Endothelial cell of umbilical vein (primary cell): ENCODE measurements at regions not wholly inside any gene's neighbourhood (a gene's known extent, or its start where the extent isn't known, plus 50 kb on each side); places are given as distances from the start of the nearest gene placed in this dataset.
A peak's percentile ranks its signal among the peaks of the same experiment; 100 is the strongest.

Experiments
- BruUV-seq: library from RNA; stranded (reverse); fragments of 400-500 nt; replicated peaks from 2 replicates; lab custom pipeline; 2021; lab: Mats Ljungman, UMichigan
- CTCF ChIA-PET: fragments of 300-600, 350-600 bp; sonication (Branson Sonifier 250); formaldehyde crosslinking; loops from one replicate; lab custom pipeline; 2021; ENCODE audit warnings: antibody characterized with exemption, inconsistent platforms; lab: Charles Lee
- POLR2A ChIA-PET: fragments of 300-600, 350-600 bp; sonication (Branson Sonifier 250); formaldehyde crosslinking; loops from one replicate; lab custom pipeline; 2021; ENCODE audit warnings: antibody characterized with exemption, inconsistent platforms; lab: Charles Lee
- DNase-seq: peaks from one replicate; pipeline ENCODE4 v3.0.0-alpha.2; 2011; ENCODE audit warnings: low read depth, low spot score
- FAIRE-seq: peaks from 2 replicates; lab custom pipeline; 2011; peaks lifted over from hg19 to GRCh38; lab: Jason Lieb, UNC
- H2AFZ ChIP-seq: 2 replicates; pipeline ENCODE4 v1.6.0; 2012; ENCODE audit warnings: low read depth, low read length, control low read depth, inconsistent platforms
- H3K27ac ChIP-seq: 2 replicates; pipeline ENCODE4 v1.5.1; 2011; ENCODE audit warnings: low read depth, mild to moderate bottlenecking, control low read depth, low read length, moderate library complexity; ENCODE audit not compliant: insufficient read depth
- H3K27me3 ChIP-seq, 2 experiments: 2 replicates each; pipeline versions ENCODE4 v1.6.0 to v1.6.1; 2011; ENCODE audit warnings: low read length in 2 of 2, mixed read lengths in 1 of 2; ENCODE audit not compliant: control insufficient read depth in 2 of 2, insufficient read depth in 2 of 2
- H3K36me3 ChIP-seq, 2 experiments: 2 replicates in 1 of 2; 3 replicates in 1 of 2; pipeline ENCODE4 v1.5.1; 2011; ENCODE audit warnings: low read length in 2 of 2, mild to moderate bottlenecking in 1 of 2, moderate library complexity in 1 of 2; ENCODE audit not compliant: control insufficient read depth in 2 of 2, insufficient read depth in 2 of 2; ENCODE audit errors: extremely low read depth in 1 of 2
- H3K4me1 ChIP-seq: 3 replicates; pipeline ENCODE4 v1.5.1; 2011; ENCODE audit warnings: mild to moderate bottlenecking, low read length; ENCODE audit not compliant: control insufficient read depth, insufficient read depth; ENCODE audit errors: extremely low read depth
- H3K4me2 ChIP-seq: 2 replicates; pipeline ENCODE4 v1.6.1; 2011; ENCODE audit warnings: low read length, control low read depth, mixed read lengths; ENCODE audit not compliant: insufficient read depth
- H3K4me3 ChIP-seq, 3 experiments: fragments of 200-600 bp in 1 of 3; sonication (generic), shearing (Covaris generic) in 1 of 3; replicated peaks in 1 of 3; 2 replicates each; pipeline ENCODE4 v1.5.1; 2011 to 2016; ENCODE audit warnings: control low read depth in 3 of 3, low read length in 3 of 3, mild to moderate bottlenecking in 2 of 3, inconsistent platforms in 1 of 3, low read depth in 1 of 3, moderate library complexity in 1 of 3; ENCODE audit not compliant: insufficient read depth in 1 of 3
- H3K79me2 ChIP-seq: 2 replicates; pipeline ENCODE4 v1.6.0; 2012; ENCODE audit warnings: low read length, inconsistent platforms; ENCODE audit not compliant: control insufficient read depth, insufficient read depth
- H3K9ac ChIP-seq: replicated peaks from 2 replicates; pipeline ENCODE3; 2011; ENCODE audit warnings: low read length, control low read depth; ENCODE audit not compliant: insufficient read depth; ENCODE audit errors: extremely low read depth
- H3K9me1 ChIP-seq: replicated peaks from 3 replicates; pipeline ENCODE4 v1.6.0; 2011; ENCODE audit warnings: mild to moderate bottlenecking, low read length; ENCODE audit not compliant: control insufficient read depth, insufficient read depth; ENCODE audit errors: extremely low read depth
- H3K9me3 ChIP-seq: replicated peaks from 2 replicates; pipeline ENCODE4 v1.5.1; 2012; ENCODE audit warnings: low read length, inconsistent platforms; ENCODE audit not compliant: control insufficient read depth, insufficient read depth
- H4K20me1 ChIP-seq: replicated peaks from 2 replicates; pipeline ENCODE3; 2011; ENCODE audit warnings: mild to moderate bottlenecking, low read length; ENCODE audit not compliant: control insufficient read depth, insufficient read depth; ENCODE audit errors: extremely low read depth
- EZH2 ChIP-seq: IDR thresholded peaks from 2 replicates; pipeline ENCODE4 v1.6.1; 2012; ENCODE audit warnings: borderline replicate concordance, low read depth, mild to moderate bottlenecking, moderate library complexity, low read length, inconsistent platforms; ENCODE audit not compliant: severe bottlenecking
- FOS ChIP-seq: IDR thresholded peaks from 2 replicates; pipeline ENCODE4 v1.6.1; 2011; ENCODE audit warnings: mild to moderate bottlenecking, low read length, moderate library complexity, borderline replicate concordance; ENCODE audit not compliant: insufficient read depth
- GATA2 ChIP-seq: IDR thresholded peaks from 2 replicates; pipeline ENCODE4 v1.7.0; 2011; ENCODE audit warnings: low read depth, mild to moderate bottlenecking, moderate library complexity, mixed read lengths, low read length; ENCODE audit not compliant: insufficient read length, insufficient read depth
- JUN ChIP-seq: IDR thresholded peaks from 2 replicates; pipeline ENCODE4 v1.6.1; 2011; ENCODE audit warnings: borderline replicate concordance, low read depth; ENCODE audit not compliant: insufficient read length, insufficient read depth
- MYC ChIP-seq: IDR thresholded peaks from one replicate; pipeline ENCODE4 v1.6.1; 2011; ENCODE audit warnings: mild to moderate bottlenecking, low read depth, low read length
- POLR2A ChIP-seq: IDR thresholded peaks from 2 replicates; pipeline ENCODE4 v1.6.1; 2012; ENCODE audit warnings: low read depth, mild to moderate bottlenecking, control low read depth, low read length
- POLR2AphosphoS5 ChIP-seq: IDR thresholded peaks from 2 replicates; pipeline ENCODE4 v1.6.1; 2012; ENCODE audit warnings: low read depth, mild to moderate bottlenecking, control low read depth, low read length, moderate library complexity; ENCODE audit not compliant: insufficient read depth
- dilution Hi-C: fragments of 300-500 bp; cut with MboI; formaldehyde crosslinking; loops from one replicate; pipeline ENCODE4 v1.15.0; 2019; ENCODE audit warnings: low sequenced_read_pairs; ENCODE audit not compliant: extremely low pct_ligation_motif_present
- intact Hi-C: fragments of 100-400 bp; cut with micrococcal nuclease; formaldehyde crosslinking; loops from one replicate; pipeline ENCODE4 v1.10.0; 2022
- TF ChIP-seq, protein P1 (sequence below): IDR thresholded peaks from 2 replicates; pipeline ENCODE4 v1.6.1; 2011; ENCODE audit not compliant: insufficient read depth, insufficient read length
- TF ChIP-seq, protein P2 (sequence below), 2 donors: IDR thresholded peaks; 1 replicate in 1 of 2; 2 replicates in 1 of 2; pipeline ENCODE4 v1.5.1; 2011; ENCODE audit warnings: low read length in 2 of 2, mild to moderate bottlenecking in 2 of 2, moderate library complexity in 2 of 2, control low read depth in 1 of 2, inconsistent platforms in 1 of 2, low read depth in 1 of 2; ENCODE audit not compliant: insufficient read depth in 1 of 2; ENCODE audit errors: extremely low read depth in 1 of 2

DNA sequence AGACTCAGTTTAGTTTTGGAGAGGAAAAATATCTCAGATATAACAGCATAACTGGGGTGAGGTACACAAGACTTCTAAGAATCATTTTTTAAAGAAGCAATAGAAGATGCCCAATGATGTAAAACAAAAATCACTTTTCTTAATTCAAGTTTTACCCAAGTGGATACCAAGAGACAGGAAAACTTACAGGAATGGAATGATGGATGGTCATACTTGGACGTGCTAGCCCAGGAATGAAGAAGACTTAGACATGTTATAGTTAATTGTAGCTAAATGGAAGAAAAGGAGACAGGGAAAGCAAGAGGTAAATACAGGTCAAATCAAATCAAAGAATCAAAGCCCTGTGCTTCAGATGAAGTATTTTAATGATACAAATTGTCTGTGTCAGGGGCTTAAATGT is 312.7 kb upstream of the KCNJ16 start:
- Histone ChIP-seq H3K4me1 (peaks cover 21% of the 10 kb centered on the region), H3K9ac (no peak overlapping the region), H2AFZ (no peak overlapping the region), H3K9me1 (no peaks in the 10 kb centered on the region), H3K4me2 (peak overlapping the region; percentile 57), H3K27me3 (no peaks in the 10 kb centered on the region), H3K4me3 (no peak overlapping the region), H3K9me3 (no peaks in the 10 kb centered on the region), H3K79me2 (no peaks in the 10 kb centered on the region), H3K36me3 (no peaks in the 10 kb centered on the region), H3K27ac (peak overlapping the region; percentile 91), H4K20me1 (no peaks in the 10 kb centered on the region)
- POLR2A ChIA-PET, result no interaction called here
- BruUV-seq, result TSS peak; percentile 39
- no peak for FAIRE-seq
- intact Hi-C loops, result loop anchor here (1.0 to 5.0 kb wide), 8 partner anchors 30 to 406 kb away; partner anchors contain the start of gene KCNJ2
- CTCF ChIA-PET, result interaction anchor here (1.6 kb wide), 1 partner anchor 155 kb away, joined by 6 read pairs; no protein-coding TSS in a partner anchor
- dilution Hi-C loops, result no loop called here
- no peak for DNase-seq
- no peak for TF ChIP-seq POLR2AphosphoS5
- TF ChIP-seq, protein P1, sequence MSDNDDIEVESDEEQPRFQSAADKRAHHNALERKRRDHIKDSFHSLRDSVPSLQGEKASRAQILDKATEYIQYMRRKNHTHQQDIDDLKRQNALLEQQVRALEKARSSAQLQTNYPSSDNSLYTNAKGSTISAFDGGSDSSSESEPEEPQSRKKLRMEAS, result no peak
- TF ChIP-seq, protein P2, sequence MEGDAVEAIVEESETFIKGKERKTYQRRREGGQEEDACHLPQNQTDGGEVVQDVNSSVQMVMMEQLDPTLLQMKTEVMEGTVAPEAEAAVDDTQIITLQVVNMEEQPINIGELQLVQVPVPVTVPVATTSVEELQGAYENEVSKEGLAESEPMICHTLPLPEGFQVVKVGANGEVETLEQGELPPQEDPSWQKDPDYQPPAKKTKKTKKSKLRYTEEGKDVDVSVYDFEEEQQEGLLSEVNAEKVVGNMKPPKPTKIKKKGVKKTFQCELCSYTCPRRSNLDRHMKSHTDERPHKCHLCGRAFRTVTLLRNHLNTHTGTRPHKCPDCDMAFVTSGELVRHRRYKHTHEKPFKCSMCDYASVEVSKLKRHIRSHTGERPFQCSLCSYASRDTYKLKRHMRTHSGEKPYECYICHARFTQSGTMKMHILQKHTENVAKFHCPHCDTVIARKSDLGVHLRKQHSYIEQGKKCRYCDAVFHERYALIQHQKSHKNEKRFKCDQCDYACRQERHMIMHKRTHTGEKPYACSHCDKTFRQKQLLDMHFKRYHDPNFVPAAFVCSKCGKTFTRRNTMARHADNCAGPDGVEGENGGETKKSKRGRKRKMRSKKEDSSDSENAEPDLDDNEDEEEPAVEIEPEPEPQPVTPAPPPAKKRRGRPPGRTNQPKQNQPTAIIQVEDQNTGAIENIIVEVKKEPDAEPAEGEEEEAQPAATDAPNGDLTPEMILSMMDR (IDR thresholded peaks at IDR 0.05; ENCODE audit: extremely low read depth in 1 of 2, insufficient read depth in 1 of 2, low read depth in 1 of 2, low read length in 2 of 2), result no peak
- no peak for TF ChIP-seq FOS
- TF ChIP-seq POLR2A, result no peak
- no peak for TF ChIP-seq MYC
- TF ChIP-seq GATA2, result no peak
- no peak for TF ChIP-seq EZH2
- TF ChIP-seq JUN, result no peak
